ENCODE measurements at regions not wholly inside any gene's neighbourhood (a gene's known extent, or its start where the extent isn't known, plus 50 kb on each side); places are given as distances from the start of the nearest gene placed in this dataset.
"Not testable (repeated sequence)": the region's sequence is repeated elsewhere in the genome, so short reads cannot be mapped to it uniquely, and the experiment has no call there.

GRCh38 chr7:85995101-85995500, 648.6 kb upstream of the GRM3 start:
- DNase-seq, result no peak

- no peak for DNase-seq
Observed at GRCh38 chr7:85980740-85981139, 663.0 kb upstream of the GRM3 start.

- DNase-seq, result no peak
Observed at GRCh38 chr7:85974176-85974575, 669.5 kb upstream of the GRM3 start.

GRCh38 chr7:85972504-85973141, 671.1 kb upstream of the GRM3 start:
- DNase-seq, result no peak

- no peak for DNase-seq
Observed at GRCh38 chr7:85954961-85955360, 688.7 kb upstream of the GRM3 start.

- DNase-seq, result no peak
Observed at GRCh38 chr7:85950871-85951270, 692.8 kb upstream of the GRM3 start.

GRCh38 chr7:85950418-85950817, 693.3 kb upstream of the GRM3 start:
- no peak for DNase-seq

- DNase-seq, result no peak
Observed at GRCh38 chr7:85947767-85948166, 695.9 kb upstream of the GRM3 start.

- no peak for DNase-seq
Observed at GRCh38 chr7:85940798-85941197, 702.9 kb upstream of the GRM3 start.

- no peak for DNase-seq
Observed at GRCh38 chr7:85931919-85932318, 711.8 kb upstream of the GRM3 start.

- no peak for DNase-seq
Observed at GRCh38 chr7:85928500-85928899, 715.2 kb upstream of the GRM3 start.

GRCh38 chr7:85927226-85927625, 716.5 kb upstream of the GRM3 start:
- DNase-seq, result no peak

GRCh38 chr7:85924062-85924461, 719.6 kb upstream of the GRM3 start:
- DNase-seq, result no peak

- no peak for DNase-seq
Observed at GRCh38 chr7:85916016-85916415, 727.7 kb upstream of the GRM3 start.

GRCh38 chr7:85914437-85914836, 727.6 kb upstream of the SEMA3D start:
- no peak for DNase-seq

GRCh38 chr7:85908051-85908450, 721.2 kb upstream of the SEMA3D start:
- no peak for DNase-seq

GRCh38 chr7:85897967-85898366, 711.1 kb upstream of the SEMA3D start:
- DNase-seq, result no peak

- no peak for DNase-seq
Observed at GRCh38 chr7:85896531-85896930, 709.7 kb upstream of the SEMA3D start.

- no peak for DNase-seq
Observed at GRCh38 chr7:85895835-85896234, 709.0 kb upstream of the SEMA3D start.

- DNase-seq, result not testable (repeated sequence)
Observed at GRCh38 chr7:85891900-85892299, 705.0 kb upstream of the SEMA3D start.

- DNase-seq, result no peak
Observed at GRCh38 chr7:85890244-85890811, 703.5 kb upstream of the SEMA3D start.

GRCh38 chr7:85887133-85887532, 700.3 kb upstream of the SEMA3D start:
- DNase-seq, result no peak

- no peak for DNase-seq
Observed at GRCh38 chr7:85882335-85882734, 695.5 kb upstream of the SEMA3D start.

GRCh38 chr7:85875398-85875797, 688.5 kb upstream of the SEMA3D start:
- DNase-seq, result no peak

GRCh38 chr7:85866540-85866939, 679.7 kb upstream of the SEMA3D start:
- DNase-seq, result no peak
